Vagina (tissue), 2 donors: ENCODE measurements at regions not wholly inside any gene's neighbourhood (a gene's known extent, or its start where the extent isn't known, plus 50 kb on each side); places are given as distances from the start of the nearest gene placed in this dataset.

Source experiments
- CTCF ChIP-seq, 3 experiments: fragments of 450-650 bp in 2 of 3; fragments of 200-600 bp in 1 of 3; sonication (generic) in 1 of 3; IDR thresholded peaks; one replicate each; pipeline ENCODE4 v1.5.1; 2017 to 2019; ENCODE audit warnings: antibody characterized with exemption in 3 of 3, mild to moderate bottlenecking in 2 of 3, moderate library complexity in 2 of 3
- POLR2A ChIP-seq, 2 donors: fragments of 450-650 bp; IDR thresholded peaks; one replicate each; pipeline ENCODE4 v1.6.1; 2017; ENCODE audit warnings: antibody characterized with exemption in 2 of 2, mild to moderate bottlenecking in 2 of 2, moderate library complexity in 2 of 2

- no peak for TF ChIP-seq CTCF (IDR thresholded peaks at IDR 0.05)
- TF ChIP-seq POLR2A (IDR thresholded peaks at IDR 0.05) = no peak
Measured at GRCh38 chr12:30146561-30146960, 362.8 kb upstream of the TMTC1 start.
